Endodermal cell (in vitro differentiated cells): ENCODE measurements at regions not wholly inside any gene's neighbourhood (a gene's known extent, or its start where the extent isn't known, plus 50 kb on each side); places are given as distances from the start of the nearest gene placed in this dataset.

Experiments used
- DNase-seq: peaks from one replicate; pipeline ENCODE4 v3.0.0-alpha.2; 2017
- H3K27ac ChIP-seq: 2 replicates; pipeline ENCODE4 v1.5.1; 2013; ENCODE audit warnings: mild to moderate bottlenecking, low read depth, low read length, moderate library complexity
- H3K27me3 ChIP-seq: 2 replicates; pipeline ENCODE4 v1.6.1; 2013; ENCODE audit warnings: mild to moderate bottlenecking, low read length, moderate library complexity; ENCODE audit not compliant: insufficient read depth, control insufficient read depth, poor library complexity, severe bottlenecking
- H3K36me3 ChIP-seq: 2 replicates; pipeline ENCODE4 v1.7.0; 2013; ENCODE audit warnings: mild to moderate bottlenecking, low read length, moderate library complexity; ENCODE audit not compliant: control insufficient read depth, insufficient read depth
- H3K4me1 ChIP-seq: one replicate; pipeline ENCODE4 v1.7.0; 2013; ENCODE audit warnings: low read length; ENCODE audit not compliant: control insufficient read depth, insufficient read depth
- H3K4me3 ChIP-seq: 2 replicates; pipeline ENCODE4 v1.5.1; 2013; ENCODE audit warnings: mild to moderate bottlenecking, low read length, moderate library complexity
- H3K9ac ChIP-seq: 2 replicates; pipeline ENCODE4 v1.6.1; 2013; ENCODE audit warnings: mild to moderate bottlenecking, low read length, moderate library complexity; ENCODE audit not compliant: poor library complexity, severe bottlenecking; ENCODE audit errors: extremely low read depth
- H3K9me3 ChIP-seq: 2 replicates; pipeline ENCODE4 v1.6.1; 2013; ENCODE audit warnings: mild to moderate bottlenecking, low read length, moderate library complexity; ENCODE audit not compliant: control insufficient read depth
- H3K27ac Mint-ChIP-seq: 2 replicates; pipeline ENCODE4 v1.8.0; 2020; ENCODE audit warnings: mixed read lengths
- H3K27me3 Mint-ChIP-seq: 2 replicates; pipeline ENCODE4 v1.8.0; 2021; ENCODE audit warnings: mild to moderate bottlenecking, mixed read lengths; ENCODE audit not compliant: insufficient read depth
- H3K36me3 Mint-ChIP-seq: 2 replicates; pipeline ENCODE4 v1.8.0; 2020; ENCODE audit warnings: low read depth, mixed read lengths
- H3K4me1 Mint-ChIP-seq: 2 replicates; pipeline ENCODE4 v1.8.0; 2020; ENCODE audit warnings: mixed read lengths
- H3K4me3 Mint-ChIP-seq: 2 replicates; pipeline ENCODE4 v1.8.0; 2020; ENCODE audit warnings: mild to moderate bottlenecking, moderate library complexity, mixed read lengths
- H3K9me3 Mint-ChIP-seq: 2 replicates; pipeline ENCODE4 v1.8.0; 2020; ENCODE audit warnings: mild to moderate bottlenecking, mixed read lengths
- WGBS, 2 experiments: methylation state at CpG; one replicate each; pipeline versions ENCODE4 v1.1.5 to v1.1.7; 2013; ENCODE audit warnings: missing lambda C conversion rate in 2 of 2, mixed read lengths in 1 of 2; ENCODE audit not compliant: insufficient coverage in 1 of 2, insufficient read length in 1 of 2; 5-methylcytosine and 5-hydroxymethylcytosine counted together
- TF ChIP-seq, protein P1 (sequence below): fragments of 200-600 bp; sonication (generic); conservative IDR thresholded peaks from 2 replicates; pipeline ENCODE4 v1.5.0; 2021; ENCODE audit warnings: antibody characterized with exemption, mild to moderate bottlenecking

DNA sequence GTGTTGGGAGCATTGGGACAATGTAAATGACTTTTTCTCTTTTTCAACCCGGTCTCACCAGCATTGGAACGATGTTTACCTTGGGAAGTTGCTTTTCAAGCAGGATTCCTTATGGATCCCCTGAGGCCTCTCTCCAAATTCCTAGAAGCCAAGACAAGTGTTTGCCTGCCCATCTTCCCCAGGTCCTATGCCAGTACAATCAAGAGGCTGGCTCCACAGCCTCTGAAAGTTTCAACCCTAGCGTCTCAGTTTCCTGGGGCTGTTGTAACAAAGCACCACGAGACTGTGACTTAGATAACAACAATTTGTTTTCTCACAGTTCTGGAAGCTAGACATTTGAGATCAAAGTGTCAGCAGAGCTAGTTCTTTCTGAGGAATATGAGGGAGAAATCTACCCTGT, 347.2 kb upstream of the UMPS start:
- Mint-ChIP-seq H3K4me1 (peaks cover 16% of the 10 kb centered on the region), H3K27ac (no peak overlapping the region)

DNA sequence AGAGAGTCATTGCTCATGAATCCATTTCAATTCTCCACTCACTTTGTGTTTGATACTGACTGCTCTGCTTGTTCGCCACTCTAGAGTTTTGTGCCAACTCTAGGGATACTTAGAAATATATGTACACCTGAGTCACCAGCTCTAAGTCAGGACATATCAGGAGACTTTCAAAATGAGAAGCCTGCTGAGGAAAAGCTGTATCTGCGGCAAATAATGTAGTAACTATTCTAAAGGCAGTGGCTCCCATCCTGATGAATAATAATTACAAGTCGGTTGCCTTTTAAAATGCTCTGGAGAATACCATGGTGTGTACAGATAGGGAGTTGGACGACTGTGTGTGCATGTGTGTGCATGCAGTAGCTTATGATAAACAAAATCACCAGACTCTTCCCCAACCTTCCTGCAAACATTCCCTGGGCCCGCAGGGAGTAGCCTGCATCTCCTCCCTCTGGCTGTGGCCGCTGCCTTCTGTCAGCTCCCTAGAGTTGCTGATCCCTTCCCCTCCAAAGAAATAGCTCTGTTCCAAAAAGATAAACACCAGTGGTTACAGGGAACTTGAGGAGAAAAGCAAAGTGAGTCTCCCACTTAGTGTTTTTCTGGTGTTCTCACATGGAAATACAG, 346.3 kb upstream of the UMPS start:
- H3K9me3 Mint-ChIP-seq = no peaks in the 10 kb centered on the region
- H3K27ac Mint-ChIP-seq = no peak overlapping the region
- peaks cover 16% of the 10 kb centered on the region for H3K4me1 Mint-ChIP-seq
- Histone ChIP-seq H3K4me3 (no peak overlapping the region), H3K9me3 (no peaks in the 10 kb centered on the region), H3K27me3 (no peaks in the 10 kb centered on the region), H3K27ac (no peak overlapping the region), H3K4me1 (no peaks in the 10 kb centered on the region), H3K36me3 (no peaks in the 10 kb centered on the region), H3K9ac (no peak overlapping the region)
- no peak overlapping the region for H3K4me3 Mint-ChIP-seq
- no peaks in the 10 kb centered on the region for H3K27me3 Mint-ChIP-seq
- TF ChIP-seq, protein P1, sequence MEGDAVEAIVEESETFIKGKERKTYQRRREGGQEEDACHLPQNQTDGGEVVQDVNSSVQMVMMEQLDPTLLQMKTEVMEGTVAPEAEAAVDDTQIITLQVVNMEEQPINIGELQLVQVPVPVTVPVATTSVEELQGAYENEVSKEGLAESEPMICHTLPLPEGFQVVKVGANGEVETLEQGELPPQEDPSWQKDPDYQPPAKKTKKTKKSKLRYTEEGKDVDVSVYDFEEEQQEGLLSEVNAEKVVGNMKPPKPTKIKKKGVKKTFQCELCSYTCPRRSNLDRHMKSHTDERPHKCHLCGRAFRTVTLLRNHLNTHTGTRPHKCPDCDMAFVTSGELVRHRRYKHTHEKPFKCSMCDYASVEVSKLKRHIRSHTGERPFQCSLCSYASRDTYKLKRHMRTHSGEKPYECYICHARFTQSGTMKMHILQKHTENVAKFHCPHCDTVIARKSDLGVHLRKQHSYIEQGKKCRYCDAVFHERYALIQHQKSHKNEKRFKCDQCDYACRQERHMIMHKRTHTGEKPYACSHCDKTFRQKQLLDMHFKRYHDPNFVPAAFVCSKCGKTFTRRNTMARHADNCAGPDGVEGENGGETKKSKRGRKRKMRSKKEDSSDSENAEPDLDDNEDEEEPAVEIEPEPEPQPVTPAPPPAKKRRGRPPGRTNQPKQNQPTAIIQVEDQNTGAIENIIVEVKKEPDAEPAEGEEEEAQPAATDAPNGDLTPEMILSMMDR = no peak
- DNase-seq = no peak
- H3K36me3 Mint-ChIP-seq = no peaks in the 10 kb centered on the region
- WGBS, 2 experiments = 89 to 92% methylated on average over 3 to 6 of the region's 6 CpGs

More for the DNA sequence above, 347.2 kb upstream of the UMPS start:
- DNase-seq = no peak
- Histone ChIP-seq H3K27me3 (no peaks in the 10 kb centered on the region), H3K27ac (no peak overlapping the region), H3K9me3 (no peaks in the 10 kb centered on the region), H3K36me3 (no peaks in the 10 kb centered on the region), H3K9ac (no peak overlapping the region), H3K4me1 (no peaks in the 10 kb centered on the region), H3K4me3 (no peak overlapping the region)
- Mint-ChIP-seq H3K27me3 (no peaks in the 10 kb centered on the region), H3K9me3 (no peaks in the 10 kb centered on the region), H3K4me3 (no peak overlapping the region), H3K36me3 (no peaks in the 10 kb centered on the region)
- TF ChIP-seq, protein P1 = no peak
- WGBS, 2 experiments = 49 to 54% methylated on average over 3 to 4 of the region's 4 CpGs

DNA sequence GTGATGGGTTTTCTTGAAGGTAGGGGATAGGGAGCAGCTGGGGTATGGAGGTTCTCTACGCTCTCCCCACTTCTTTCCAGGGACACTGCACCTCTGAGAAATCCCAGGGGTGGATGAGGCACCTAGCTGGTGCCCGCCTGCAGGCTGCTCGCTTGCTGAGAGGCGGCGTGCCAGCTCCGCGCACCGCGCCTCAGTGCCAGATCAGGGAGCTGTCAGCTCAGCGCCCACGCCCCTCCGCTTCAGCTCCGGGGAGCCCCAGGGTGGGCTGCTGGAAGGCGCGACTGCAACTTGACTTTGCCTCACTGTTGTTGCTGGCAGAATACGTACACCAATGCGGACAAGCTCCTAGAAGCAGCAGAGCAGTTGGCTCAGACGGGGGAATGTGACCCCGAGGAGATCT, 345.7 kb upstream of the UMPS start:
- H3K27me3 Mint-ChIP-seq = no peaks in the 10 kb centered on the region
- Histone ChIP-seq H3K4me3 (no peak overlapping the region), H3K9ac (no peak overlapping the region), H3K27me3 (no peaks in the 10 kb centered on the region), H3K36me3 (no peaks in the 10 kb centered on the region), H3K27ac (no peak overlapping the region), H3K4me1 (no peaks in the 10 kb centered on the region), H3K9me3 (no peaks in the 10 kb centered on the region)
- H3K36me3 Mint-ChIP-seq = no peaks in the 10 kb centered on the region
- H3K9me3 Mint-ChIP-seq = no peaks in the 10 kb centered on the region
- TF ChIP-seq, protein P1 = no peak
- H3K4me1 Mint-ChIP-seq = peaks cover 15% of the 10 kb centered on the region
- H3K4me3 Mint-ChIP-seq = no peak overlapping the region
- H3K27ac Mint-ChIP-seq = no peak overlapping the region
- no peak for DNase-seq
- 93 to 97% methylated on average over 12 to 19 of the region's 19 CpGs for WGBS, 2 experiments
